Activated CD8-positive, alpha-beta T cell treated with anti-CD3 and anti-CD28 coated beads for 36 hours (primary cell): ENCODE measurements at regions not wholly inside any gene's neighbourhood (a gene's known extent, or its start where the extent isn't known, plus 50 kb on each side); places are given as distances from the start of the nearest gene placed in this dataset.

Experiments used
- ATAC-seq: fragments of 200-7000 bp; cut with Tn5 transposase; one replicate; pipeline ENCODE4 v1.10.0; 2021; ENCODE audit warnings: mild to moderate bottlenecking, moderate library complexity
- CTCF ChIA-PET: fragments of 350-600 bp; sonication (Branson Sonifier 250); formaldehyde crosslinking; loops from one replicate; lab custom pipeline; 2021; ENCODE audit warnings: antibody characterized with exemption; lab: Charles Lee
- POLR2A ChIA-PET: fragments of 350-600 bp; sonication (Branson Sonifier 250); formaldehyde crosslinking; loops from one replicate; lab custom pipeline; 2021; ENCODE audit warnings: antibody characterized with exemption; lab: Charles Lee
- DNase-seq: peaks from one replicate; pipeline ENCODE4 v3.0.0-alpha.2; 2020
- H3K27ac Mint-ChIP-seq: one replicate; pipeline ENCODE4 v1.8.0; 2021; ENCODE audit warnings: mild to moderate bottlenecking, mixed read lengths
- H3K27me3 Mint-ChIP-seq: one replicate; pipeline ENCODE4 v1.8.0; 2021; ENCODE audit warnings: mixed read lengths
- H3K36me3 Mint-ChIP-seq: one replicate; pipeline ENCODE4 v1.8.0; 2021; ENCODE audit warnings: low read depth, mixed read lengths
- H3K4me1 Mint-ChIP-seq: one replicate; pipeline ENCODE4 v1.8.0; 2021; ENCODE audit warnings: low read depth, mixed read lengths
- H3K4me3 Mint-ChIP-seq: one replicate; pipeline ENCODE4 v1.8.0; 2021; ENCODE audit warnings: mild to moderate bottlenecking, moderate library complexity, mixed read lengths
- H3K9me3 Mint-ChIP-seq: one replicate; pipeline ENCODE4 v1.8.0; 2021; ENCODE audit warnings: mixed read lengths
- intact Hi-C: fragments of 100-400 bp; cut with micrococcal nuclease; formaldehyde crosslinking; loops from one replicate; pipeline ENCODE4 v1.10.0; 2022
- TF ChIP-seq, protein P1 (sequence below): fragments of 200-600 bp; IDR thresholded peaks from one replicate; pipeline ENCODE4 v1.8.0; 2022; ENCODE audit warnings: antibody characterized with exemption, mild to moderate bottlenecking

DNA sequence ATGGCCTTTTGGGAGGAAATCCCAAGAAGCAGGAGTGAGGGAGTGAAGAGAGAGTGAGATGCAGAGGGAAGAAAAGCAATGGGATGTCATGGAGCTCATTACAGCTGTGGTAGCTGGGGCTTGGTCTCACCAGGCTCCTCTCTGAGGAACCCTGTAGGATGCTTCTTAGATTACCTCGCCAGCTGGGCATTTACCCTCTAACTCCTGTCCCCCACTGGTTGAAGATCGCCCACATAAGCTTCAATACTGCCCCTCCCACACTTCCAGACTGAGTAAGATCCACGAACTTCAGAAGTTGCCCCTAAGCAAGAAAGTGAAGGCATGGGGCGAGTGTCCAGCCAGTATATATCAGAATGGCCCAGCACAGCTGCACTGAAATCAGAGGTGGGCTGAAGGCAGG lies 58.1 kb upstream of the SLC35B4 start:
- ATAC-seq, result no peak
- TF ChIP-seq, protein P1, sequence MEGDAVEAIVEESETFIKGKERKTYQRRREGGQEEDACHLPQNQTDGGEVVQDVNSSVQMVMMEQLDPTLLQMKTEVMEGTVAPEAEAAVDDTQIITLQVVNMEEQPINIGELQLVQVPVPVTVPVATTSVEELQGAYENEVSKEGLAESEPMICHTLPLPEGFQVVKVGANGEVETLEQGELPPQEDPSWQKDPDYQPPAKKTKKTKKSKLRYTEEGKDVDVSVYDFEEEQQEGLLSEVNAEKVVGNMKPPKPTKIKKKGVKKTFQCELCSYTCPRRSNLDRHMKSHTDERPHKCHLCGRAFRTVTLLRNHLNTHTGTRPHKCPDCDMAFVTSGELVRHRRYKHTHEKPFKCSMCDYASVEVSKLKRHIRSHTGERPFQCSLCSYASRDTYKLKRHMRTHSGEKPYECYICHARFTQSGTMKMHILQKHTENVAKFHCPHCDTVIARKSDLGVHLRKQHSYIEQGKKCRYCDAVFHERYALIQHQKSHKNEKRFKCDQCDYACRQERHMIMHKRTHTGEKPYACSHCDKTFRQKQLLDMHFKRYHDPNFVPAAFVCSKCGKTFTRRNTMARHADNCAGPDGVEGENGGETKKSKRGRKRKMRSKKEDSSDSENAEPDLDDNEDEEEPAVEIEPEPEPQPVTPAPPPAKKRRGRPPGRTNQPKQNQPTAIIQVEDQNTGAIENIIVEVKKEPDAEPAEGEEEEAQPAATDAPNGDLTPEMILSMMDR, result no peak
- intact Hi-C loops, result no loop called here
- H3K27ac Mint-ChIP-seq, result no peak overlapping the region
- CTCF ChIA-PET, result no interaction called here
- peaks cover 15% of the 10 kb centered on the region for H3K27me3 Mint-ChIP-seq
- H3K9me3 Mint-ChIP-seq, result no peaks in the 10 kb centered on the region
- no peaks in the 10 kb centered on the region for H3K4me1 Mint-ChIP-seq
- H3K36me3 Mint-ChIP-seq, result no peaks in the 10 kb centered on the region
- no peak overlapping the region for H3K4me3 Mint-ChIP-seq
- DNase-seq, result no peak
- POLR2A ChIA-PET, result no interaction called here

DNA sequence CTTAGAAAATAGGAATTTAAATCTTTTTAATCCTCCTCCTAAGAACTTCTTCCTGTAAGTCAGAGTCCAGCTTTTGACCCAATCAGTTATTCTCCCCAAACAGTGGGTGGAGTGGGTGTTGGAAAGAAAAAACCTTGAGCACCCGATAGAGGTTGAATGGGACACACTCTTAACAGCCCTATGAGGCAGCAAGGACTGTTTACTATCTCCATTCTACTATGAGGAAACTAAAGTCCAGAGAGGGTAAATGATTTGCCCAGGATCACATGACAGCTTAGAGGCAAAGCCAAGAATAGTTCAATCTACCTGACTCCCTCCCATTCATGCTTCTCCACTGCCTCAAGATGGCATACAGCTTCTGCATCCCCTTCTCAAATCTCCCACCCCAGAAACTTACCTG lies 57.6 kb upstream of the SLC35B4 start:
- intact Hi-C loops, result no loop called here
- ATAC-seq (no peak), DNase-seq (no peak)
- TF ChIP-seq, protein P1, result no peak
- Mint-ChIP-seq H3K27ac (no peak overlapping the region), H3K36me3 (no peaks in the 10 kb centered on the region), H3K9me3 (no peaks in the 10 kb centered on the region), H3K27me3 (peaks cover 15% of the 10 kb centered on the region), H3K4me3 (no peak overlapping the region), H3K4me1 (no peaks in the 10 kb centered on the region)
- CTCF ChIA-PET, result no interaction called here
- POLR2A ChIA-PET, result no interaction called here

DNA sequence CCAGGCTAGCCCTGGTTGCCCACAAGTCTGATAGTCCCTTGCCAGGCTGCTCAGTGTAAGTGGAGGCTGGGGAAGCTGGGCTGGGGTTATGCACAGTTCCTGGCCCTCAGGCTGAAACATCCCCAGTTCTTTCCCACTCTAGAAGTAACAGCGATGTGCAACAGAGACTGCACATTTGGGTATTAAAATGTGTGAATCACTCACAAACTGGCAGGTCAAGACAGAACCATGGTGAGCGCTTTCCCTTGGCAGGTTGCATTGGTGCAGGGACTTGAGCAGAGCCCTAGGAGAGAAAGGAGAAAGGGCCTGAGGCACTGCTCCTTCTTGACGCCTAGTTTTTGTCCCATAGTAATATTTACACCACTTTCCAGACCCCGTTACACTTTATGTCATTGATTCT lies 56.1 kb upstream of the SLC35B4 start:
- Mint-ChIP-seq H3K36me3 (no peaks in the 10 kb centered on the region), H3K4me3 (no peak overlapping the region), H3K9me3 (no peaks in the 10 kb centered on the region), H3K27ac (no peak overlapping the region), H3K27me3 (peaks cover 21% of the 10 kb centered on the region), H3K4me1 (no peaks in the 10 kb centered on the region)
- no peak for DNase-seq
- no peak for ATAC-seq
- intact Hi-C loops, result no loop called here
- TF ChIP-seq, protein P1, result no peak
- CTCF ChIA-PET, result no interaction called here
- POLR2A ChIA-PET, result no interaction called here

DNA sequence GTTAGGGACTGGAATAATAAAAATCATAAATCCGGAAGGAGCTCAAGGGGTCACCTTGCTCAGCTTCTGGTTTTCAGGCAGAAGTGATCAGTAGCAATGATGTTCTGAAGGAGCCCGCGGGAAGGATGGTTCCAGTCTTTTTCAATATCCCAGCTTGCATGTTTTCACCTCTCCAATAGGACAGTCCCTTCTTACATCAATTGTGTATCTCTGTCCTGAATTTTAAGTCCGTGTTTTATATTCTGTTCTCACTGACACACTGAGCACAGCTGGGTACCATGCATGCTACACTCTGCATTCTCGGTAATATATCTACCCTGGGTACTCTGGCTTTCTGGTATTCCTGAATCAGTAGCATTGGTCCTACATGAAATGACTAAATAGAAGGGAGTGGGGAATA lies 55.2 kb upstream of the SLC35B4 start:
- CTCF ChIA-PET, result no interaction called here
- H3K36me3 Mint-ChIP-seq, result no peaks in the 10 kb centered on the region
- POLR2A ChIA-PET, result no interaction called here
- intact Hi-C loops, result no loop called here
- no peak overlapping the region for H3K27ac Mint-ChIP-seq
- no peaks in the 10 kb centered on the region for H3K4me1 Mint-ChIP-seq
- DNase-seq (no peak), ATAC-seq (no peak)
- H3K4me3 Mint-ChIP-seq, result no peak overlapping the region
- TF ChIP-seq, protein P1, result no peak
- H3K27me3 Mint-ChIP-seq, result peaks cover 21% of the 10 kb centered on the region
- no peaks in the 10 kb centered on the region for H3K9me3 Mint-ChIP-seq

DNA sequence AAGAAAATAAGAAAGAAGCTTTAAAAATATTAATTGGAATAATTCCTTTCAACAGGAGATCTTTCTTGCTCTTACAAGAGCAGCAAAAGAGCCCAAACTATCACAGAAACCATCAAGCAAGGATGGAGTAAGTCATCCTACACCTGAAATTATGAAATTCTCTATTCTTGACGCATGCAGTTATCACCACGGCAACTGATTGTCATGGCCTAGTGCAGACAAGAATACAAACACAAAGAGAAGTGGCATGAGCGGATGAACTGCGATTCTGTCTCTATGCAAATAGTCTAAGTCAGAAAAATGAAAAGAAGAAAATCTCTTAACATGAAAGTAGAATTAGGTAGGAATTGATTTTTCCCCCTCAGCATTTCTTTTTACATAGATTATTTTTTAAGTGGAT lies 54.8 kb upstream of the SLC35B4 start:
- no peaks in the 10 kb centered on the region for H3K36me3 Mint-ChIP-seq
- ChIA-PET CTCF (interaction anchor here (0.9 kb wide), 1 partner anchor 13 kb away, joined by 3 read pairs; no protein-coding TSS in a partner anchor), POLR2A (no interaction called here)
- ATAC-seq, result no peak
- no peak overlapping the region for H3K27ac Mint-ChIP-seq
- H3K4me3 Mint-ChIP-seq, result no peak overlapping the region
- TF ChIP-seq, protein P1, result no peak
- no peak for DNase-seq
- no peaks in the 10 kb centered on the region for H3K9me3 Mint-ChIP-seq
- H3K4me1 Mint-ChIP-seq, result no peaks in the 10 kb centered on the region
- H3K27me3 Mint-ChIP-seq, result peaks cover 19% of the 10 kb centered on the region
- intact Hi-C loops, result no loop called here
